ENCODE measurements at regions not wholly inside any gene's neighbourhood (a gene's known extent, or its start where the extent isn't known, plus 50 kb on each side); places are given as distances from the start of the nearest gene placed in this dataset.

GRCh38 chr5:67651180-67651579 is 454.6 kb upstream of the CD180 start:
- CTCF ChIA-PET, result no interaction called here
- H3K4me1 Mint-ChIP-seq (ENCODE audit: low read depth, unreplicated experiment), result peaks cover 32% of the 10 kb centered on the region
- H3K4me3 Mint-ChIP-seq (ENCODE audit: low read depth, unreplicated experiment), result no peak overlapping the region
- BruUV-seq (replicated peaks), result no TSS peak
- intact Hi-C loops (cut with micrococcal nuclease; ENCODE audit: unreplicated experiment), result no loop called here
- DNase-seq, result no peak
- TF ChIP-seq CTCF (IDR thresholded peaks at IDR 0.05; ENCODE audit: unreplicated experiment), result no peak
- no peaks in the 10 kb centered on the region for H3K36me3 Mint-ChIP-seq (ENCODE audit: insufficient read depth, unreplicated experiment)
- H3K27ac Mint-ChIP-seq (ENCODE audit: unreplicated experiment), result no peak overlapping the region
- H3K27me3 Mint-ChIP-seq (ENCODE audit: unreplicated experiment), result no peaks in the 10 kb centered on the region
- H3K9me3 Mint-ChIP-seq (ENCODE audit: low read depth, unreplicated experiment), result no peaks in the 10 kb centered on the region

GRCh38 chr5:67648201-67648671 is 451.6 kb upstream of the CD180 start:
- intact Hi-C loops (cut with micrococcal nuclease; ENCODE audit: unreplicated experiment), result loop anchor here (1.0 to 10.0 kb wide), 2 partner anchors 125 to 627 kb away; no protein-coding TSS in a partner anchor
- Mint-ChIP-seq H3K36me3 (ENCODE audit: insufficient read depth, unreplicated experiment) (no peaks in the 10 kb centered on the region), H3K4me3 (ENCODE audit: low read depth, unreplicated experiment) (peak overlapping the region; percentile 45), H3K27me3 (ENCODE audit: unreplicated experiment) (no peaks in the 10 kb centered on the region), H3K4me1 (ENCODE audit: low read depth, unreplicated experiment) (peaks cover 32% of the 10 kb centered on the region), H3K27ac (ENCODE audit: unreplicated experiment) (peak overlapping the region; percentile 60), H3K9me3 (ENCODE audit: low read depth, unreplicated experiment) (no peaks in the 10 kb centered on the region)
- CTCF ChIA-PET, result interaction anchor here (0.7 kb wide), 1 partner anchor 154 kb away, joined by 3 read pairs; no protein-coding TSS in a partner anchor
- no peak for TF ChIP-seq CTCF (IDR thresholded peaks at IDR 0.05; ENCODE audit: unreplicated experiment)
- no TSS peak for BruUV-seq (replicated peaks)
- DNase-seq, result peak; percentile 32

GRCh38 chr5:67647772-67648171 is 451.2 kb upstream of the CD180 start:
- no peaks in the 10 kb centered on the region for H3K9me3 Mint-ChIP-seq (ENCODE audit: low read depth, unreplicated experiment)
- no peak for DNase-seq
- TF ChIP-seq CTCF (IDR thresholded peaks at IDR 0.05; ENCODE audit: unreplicated experiment), result no peak
- H3K4me3 Mint-ChIP-seq (ENCODE audit: low read depth, unreplicated experiment), result peak overlapping the region; percentile 45
- H3K36me3 Mint-ChIP-seq (ENCODE audit: insufficient read depth, unreplicated experiment), result no peaks in the 10 kb centered on the region
- CTCF ChIA-PET, result no interaction called here
- BruUV-seq (replicated peaks), result no TSS peak
- intact Hi-C loops (cut with micrococcal nuclease; ENCODE audit: unreplicated experiment), result loop anchor here (1.0 to 10.0 kb wide), 2 partner anchors 126 to 627 kb away; no protein-coding TSS in a partner anchor
- no peaks in the 10 kb centered on the region for H3K27me3 Mint-ChIP-seq (ENCODE audit: unreplicated experiment)
- H3K4me1 Mint-ChIP-seq (ENCODE audit: low read depth, unreplicated experiment), result peaks cover 32% of the 10 kb centered on the region
- peak overlapping the region; percentile 60 for H3K27ac Mint-ChIP-seq (ENCODE audit: unreplicated experiment)

- Mint-ChIP-seq H3K4me3 (ENCODE audit: low read depth, unreplicated experiment) (no peak overlapping the region), H3K4me1 (ENCODE audit: low read depth, unreplicated experiment) (peaks cover 32% of the 10 kb centered on the region), H3K27me3 (ENCODE audit: unreplicated experiment) (no peaks in the 10 kb centered on the region), H3K36me3 (ENCODE audit: insufficient read depth, unreplicated experiment) (no peaks in the 10 kb centered on the region), H3K9me3 (ENCODE audit: low read depth, unreplicated experiment) (no peaks in the 10 kb centered on the region), H3K27ac (ENCODE audit: unreplicated experiment) (no peak overlapping the region)
- no peak for DNase-seq
- intact Hi-C loops (cut with micrococcal nuclease; ENCODE audit: unreplicated experiment), result loop anchor here (10.0 kb wide), 1 partner anchor 630 kb away; no protein-coding TSS in a partner anchor
- BruUV-seq (replicated peaks), result no TSS peak
- TF ChIP-seq CTCF (IDR thresholded peaks at IDR 0.05; ENCODE audit: unreplicated experiment), result no peak
- CTCF ChIA-PET, result no interaction called here
Measured at GRCh38 chr5:67644221-67644920, 447.8 kb upstream of the CD180 start.
